ENCODE measurements at regions not wholly inside any gene's neighbourhood (a gene's known extent, or its start where the extent isn't known, plus 50 kb on each side); places are given as distances from the start of the nearest gene placed in this dataset.

DNA sequence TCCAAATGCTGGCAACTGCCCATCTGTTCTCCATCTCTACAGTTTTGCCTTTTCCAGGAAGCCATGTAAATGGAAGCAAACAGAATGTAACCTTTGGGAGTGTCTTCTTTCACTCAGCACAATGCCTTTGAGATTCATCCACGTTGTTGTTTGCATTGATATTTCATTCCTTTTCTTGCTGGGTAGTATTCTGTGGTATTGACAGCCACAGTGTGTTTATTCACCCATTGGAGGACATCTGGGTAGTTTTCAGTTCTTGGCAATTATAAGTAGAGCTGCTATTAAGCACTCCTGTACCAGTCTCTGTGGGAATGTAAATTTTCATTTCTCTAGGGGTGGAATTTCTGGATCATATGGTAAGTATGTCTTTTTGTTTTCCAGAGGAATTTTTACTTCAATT lies 194.3 kb upstream of the RPS6KA3 start:
- Histone ChIP-seq H3K79me2 (ENCODE audit: insufficient read depth, low read length) (no peaks in the 10 kb centered on the region), H3K4me2 (ENCODE audit: low read depth, low read length, poor library complexity, severe bottlenecking) (no peak overlapping the region), H3K9me3 (ENCODE audit: insufficient read depth, low read depth, low read length) (no peaks in the 10 kb centered on the region), H3F3A (ENCODE audit: low read depth) (no peaks in the 10 kb centered on the region), H3K36me3 (ENCODE audit: insufficient read depth, low read length) (no peaks in the 10 kb centered on the region), H3K9me2 (replicated peaks; ENCODE audit: low read depth, low read length) (no peaks in the 10 kb centered on the region), H3K9ac (ENCODE audit: low read depth, low read length, poor library complexity, severe bottlenecking) (no peak overlapping the region), H3K4me1 (ENCODE audit: insufficient read depth, low read length, poor library complexity, severe bottlenecking) (peaks cover 6% of the 10 kb centered on the region), H4K20me1 (ENCODE audit: insufficient read depth, low read length, poor library complexity, severe bottlenecking) (no peaks in the 10 kb centered on the region), H3K4me3 (ENCODE audit: low read length, poor library complexity, severe bottlenecking) (no peak overlapping the region), H2AFZ (ENCODE audit: low read length) (no peak overlapping the region), H3K27me3 (ENCODE audit: insufficient read depth, low read length, poor library complexity, severe bottlenecking) (no peaks in the 10 kb centered on the region)
- TF ChIP-seq EZH2phosphoT487 (IDR thresholded peaks at IDR 0.05; ENCODE audit: borderline replicate concordance), result no peak

DNA sequence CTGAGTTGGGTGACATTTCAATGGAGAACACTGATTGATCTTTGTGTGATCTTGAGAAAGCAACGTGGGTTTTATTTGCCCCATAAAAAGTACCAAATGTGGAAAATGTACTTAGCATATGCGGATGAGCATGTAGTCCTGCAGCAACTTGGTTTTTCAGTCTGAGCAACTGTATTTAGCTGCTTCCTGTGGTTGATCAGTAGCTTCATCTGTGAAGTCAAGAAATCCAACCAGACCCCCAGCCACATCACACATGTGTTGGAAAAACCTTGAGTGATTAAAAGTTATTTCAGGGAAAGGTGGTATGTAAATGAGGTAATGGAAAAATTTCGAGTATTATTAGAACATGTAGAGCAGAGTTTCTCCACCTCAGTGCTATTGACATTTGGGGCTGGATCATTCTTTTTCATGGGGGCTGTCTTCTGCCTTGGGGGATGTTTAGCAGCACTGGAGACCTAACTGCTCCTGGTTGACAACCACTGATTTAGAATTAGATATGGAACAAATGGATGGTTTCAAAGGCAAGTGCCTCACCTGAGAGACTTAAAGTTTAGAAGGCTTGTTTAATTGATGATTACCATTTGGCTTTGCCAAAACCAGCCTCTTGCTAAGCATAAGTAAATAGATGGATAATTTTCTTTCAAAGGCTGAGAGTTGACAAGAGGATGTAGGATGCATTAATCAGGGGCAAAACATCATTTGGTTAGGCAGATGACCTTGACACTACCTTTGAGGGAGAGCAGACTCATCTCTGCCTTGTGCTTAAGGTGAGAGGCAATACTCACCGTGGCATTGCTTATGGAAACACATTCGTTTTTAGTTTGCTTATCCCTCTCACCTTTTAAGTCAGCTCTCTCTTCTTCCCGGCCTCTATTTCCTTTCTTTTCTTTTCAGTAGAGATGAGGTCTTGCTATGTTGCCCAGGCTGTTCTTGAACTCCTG lies 193.0 kb upstream of the RPS6KA3 start:
- Histone ChIP-seq H3K79me2 (ENCODE audit: insufficient read depth, low read length) (no peaks in the 10 kb centered on the region), H4K20me1 (ENCODE audit: insufficient read depth, low read length, poor library complexity, severe bottlenecking) (no peaks in the 10 kb centered on the region), H3K9me3 (ENCODE audit: insufficient read depth, low read depth, low read length) (no peaks in the 10 kb centered on the region), H3K4me1 (ENCODE audit: insufficient read depth, low read length, poor library complexity, severe bottlenecking) (peaks cover 6% of the 10 kb centered on the region), H3K9ac (ENCODE audit: low read depth, low read length, poor library complexity, severe bottlenecking) (no peak overlapping the region), H3K4me2 (ENCODE audit: low read depth, low read length, poor library complexity, severe bottlenecking) (no peak overlapping the region), H3F3A (ENCODE audit: low read depth) (no peaks in the 10 kb centered on the region), H2AFZ (ENCODE audit: low read length) (no peak overlapping the region), H3K36me3 (ENCODE audit: insufficient read depth, low read length) (no peaks in the 10 kb centered on the region), H3K4me3 (ENCODE audit: low read length, poor library complexity, severe bottlenecking) (no peak overlapping the region), H3K9me2 (replicated peaks; ENCODE audit: low read depth, low read length) (no peaks in the 10 kb centered on the region), H3K27me3 (ENCODE audit: insufficient read depth, low read length, poor library complexity, severe bottlenecking) (no peaks in the 10 kb centered on the region)
- TF ChIP-seq, protein P1, sequence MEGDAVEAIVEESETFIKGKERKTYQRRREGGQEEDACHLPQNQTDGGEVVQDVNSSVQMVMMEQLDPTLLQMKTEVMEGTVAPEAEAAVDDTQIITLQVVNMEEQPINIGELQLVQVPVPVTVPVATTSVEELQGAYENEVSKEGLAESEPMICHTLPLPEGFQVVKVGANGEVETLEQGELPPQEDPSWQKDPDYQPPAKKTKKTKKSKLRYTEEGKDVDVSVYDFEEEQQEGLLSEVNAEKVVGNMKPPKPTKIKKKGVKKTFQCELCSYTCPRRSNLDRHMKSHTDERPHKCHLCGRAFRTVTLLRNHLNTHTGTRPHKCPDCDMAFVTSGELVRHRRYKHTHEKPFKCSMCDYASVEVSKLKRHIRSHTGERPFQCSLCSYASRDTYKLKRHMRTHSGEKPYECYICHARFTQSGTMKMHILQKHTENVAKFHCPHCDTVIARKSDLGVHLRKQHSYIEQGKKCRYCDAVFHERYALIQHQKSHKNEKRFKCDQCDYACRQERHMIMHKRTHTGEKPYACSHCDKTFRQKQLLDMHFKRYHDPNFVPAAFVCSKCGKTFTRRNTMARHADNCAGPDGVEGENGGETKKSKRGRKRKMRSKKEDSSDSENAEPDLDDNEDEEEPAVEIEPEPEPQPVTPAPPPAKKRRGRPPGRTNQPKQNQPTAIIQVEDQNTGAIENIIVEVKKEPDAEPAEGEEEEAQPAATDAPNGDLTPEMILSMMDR (conservative IDR thresholded peaks at IDR 0.05; ENCODE audit: low read length), result no peak
- TF ChIP-seq EZH2phosphoT487 (IDR thresholded peaks at IDR 0.05; ENCODE audit: borderline replicate concordance), result no peak

DNA sequence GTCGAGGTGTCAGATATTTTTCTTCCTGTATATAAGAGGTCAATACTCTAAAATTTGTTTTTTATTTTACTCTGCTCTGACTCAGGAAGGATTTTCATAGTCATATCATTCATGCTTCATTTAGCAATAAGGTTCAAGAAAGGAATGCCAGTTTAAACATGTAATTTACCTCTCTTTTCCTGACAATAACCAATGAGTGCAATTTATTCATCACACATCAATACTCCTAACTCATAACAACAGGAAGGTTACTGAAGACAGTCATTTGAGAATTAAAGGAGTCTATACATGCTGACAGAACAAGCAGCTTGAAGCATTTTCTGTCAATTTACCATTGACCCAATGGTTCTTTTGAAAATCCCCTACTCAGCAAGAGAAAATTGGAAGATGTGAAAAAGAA lies 190.3 kb upstream of the RPS6KA3 start:
- no peak overlapping the region for H3K4me2 ChIP-seq (ENCODE audit: low read depth, low read length, poor library complexity, severe bottlenecking)
- no peaks in the 10 kb centered on the region for H3K27me3 ChIP-seq (ENCODE audit: insufficient read depth, low read length, poor library complexity, severe bottlenecking)
- H3K9ac ChIP-seq (ENCODE audit: low read depth, low read length, poor library complexity, severe bottlenecking), result no peak overlapping the region
- H3K4me1 ChIP-seq (ENCODE audit: insufficient read depth, low read length, poor library complexity, severe bottlenecking), result peaks cover 6% of the 10 kb centered on the region
- no peaks in the 10 kb centered on the region for H3K9me2 ChIP-seq (replicated peaks; ENCODE audit: low read depth, low read length)
- H4K20me1 ChIP-seq (ENCODE audit: insufficient read depth, low read length, poor library complexity, severe bottlenecking), result no peaks in the 10 kb centered on the region
- no peaks in the 10 kb centered on the region for H3F3A ChIP-seq (ENCODE audit: low read depth)
- H2AFZ ChIP-seq (ENCODE audit: low read length), result no peak overlapping the region
- H3K79me2 ChIP-seq (ENCODE audit: insufficient read depth, low read length), result no peaks in the 10 kb centered on the region
- H3K4me3 ChIP-seq (ENCODE audit: low read length, poor library complexity, severe bottlenecking), result no peak overlapping the region
- no peaks in the 10 kb centered on the region for H3K9me3 ChIP-seq (ENCODE audit: insufficient read depth, low read depth, low read length)
- TF ChIP-seq, protein P1 (conservative IDR thresholded peaks at IDR 0.05; ENCODE audit: low read length), result no peak
- TF ChIP-seq EZH2phosphoT487 (IDR thresholded peaks at IDR 0.05; ENCODE audit: borderline replicate concordance), result no peak
- H3K36me3 ChIP-seq (ENCODE audit: insufficient read depth, low read length), result no peaks in the 10 kb centered on the region
